ENCODE measurements at regions not wholly inside any gene's neighbourhood (a gene's known extent, or its start where the extent isn't known, plus 50 kb on each side); places are given as distances from the start of the nearest gene placed in this dataset.

DNA sequence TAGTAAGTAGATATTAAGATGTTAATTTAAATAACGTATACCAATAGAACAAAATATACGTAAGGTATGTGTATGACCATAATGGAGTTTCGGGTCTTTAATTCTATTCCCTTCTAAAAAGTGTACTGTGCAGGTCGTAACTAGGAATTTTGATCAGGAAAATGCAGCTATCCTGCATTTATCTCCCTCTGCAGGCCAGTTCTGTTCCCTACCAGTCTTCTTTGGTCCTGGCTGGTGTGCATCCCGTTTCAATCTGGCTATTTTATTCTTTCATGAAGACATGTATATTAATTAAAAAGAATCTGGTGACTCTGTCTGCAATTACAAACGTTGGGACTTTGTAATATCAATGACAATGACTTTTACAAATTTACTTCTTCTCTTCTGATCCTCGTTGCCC is 534.1 kb upstream of the AADAT start:
- H3K4me3 Mint-ChIP-seq, result no peak overlapping the region
- peaks cover 11% of the 10 kb centered on the region for H3K9me3 Mint-ChIP-seq
- H3K27me3 Mint-ChIP-seq, result no peaks in the 10 kb centered on the region
- H3K4me1 Mint-ChIP-seq (ENCODE audit: low read depth), result no peaks in the 10 kb centered on the region
- no peak for DNase-seq
- H3K27ac Mint-ChIP-seq, result no peak overlapping the region
- no peaks in the 10 kb centered on the region for H3K36me3 Mint-ChIP-seq (ENCODE audit: low read depth)

DNA sequence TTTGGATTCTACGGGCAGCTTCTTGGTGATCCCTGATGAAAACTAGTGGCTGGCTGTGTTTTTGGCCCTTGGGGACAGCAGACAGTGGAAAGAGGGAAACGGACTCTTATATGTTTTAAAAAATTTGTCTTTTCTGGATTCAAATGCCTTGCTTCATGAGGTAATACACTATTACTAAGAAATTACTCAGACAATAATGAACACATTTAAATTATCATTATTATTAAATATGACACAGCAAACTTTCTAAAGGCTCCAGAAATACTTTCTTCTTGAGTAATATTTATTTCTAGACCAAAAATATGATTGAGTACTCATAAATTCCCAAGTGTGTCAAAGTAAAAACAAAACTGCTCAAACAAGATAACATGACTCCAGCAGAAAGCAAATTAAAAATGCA is 520.7 kb upstream of the AADAT start:
- H3K27me3 Mint-ChIP-seq, result no peaks in the 10 kb centered on the region
- no peaks in the 10 kb centered on the region for H3K36me3 Mint-ChIP-seq (ENCODE audit: low read depth)
- no peaks in the 10 kb centered on the region for H3K4me1 Mint-ChIP-seq (ENCODE audit: low read depth)
- peaks cover 23% of the 10 kb centered on the region for H3K9me3 Mint-ChIP-seq
- no peak overlapping the region for H3K4me3 Mint-ChIP-seq
- DNase-seq, result no peak
- H3K27ac Mint-ChIP-seq, result no peak overlapping the region

DNA sequence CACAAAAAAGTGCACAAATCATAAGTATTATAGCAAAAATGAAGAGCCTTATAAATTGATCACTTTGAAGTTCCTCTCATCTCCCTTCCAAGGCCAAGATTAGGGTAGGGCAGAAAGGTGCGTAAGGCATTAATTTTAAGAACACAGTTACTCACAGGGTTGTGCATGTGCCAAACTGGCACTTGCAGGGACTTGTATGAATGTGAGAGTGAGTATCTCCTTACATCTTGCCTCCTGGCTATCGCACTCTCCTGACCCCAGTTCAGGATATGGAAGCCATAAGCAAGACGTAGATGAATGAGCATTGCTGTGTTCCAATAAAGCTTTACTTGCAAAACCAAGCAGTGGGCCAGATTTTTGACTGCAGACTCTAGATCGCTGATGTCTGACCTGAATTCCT is 510.1 kb upstream of the AADAT start:
- DNase-seq, result no peak
- no peak overlapping the region for H3K4me3 Mint-ChIP-seq
- no peak overlapping the region for H3K27ac Mint-ChIP-seq
- no peaks in the 10 kb centered on the region for H3K36me3 Mint-ChIP-seq (ENCODE audit: low read depth)
- no peaks in the 10 kb centered on the region for H3K27me3 Mint-ChIP-seq
- H3K9me3 Mint-ChIP-seq, result peaks cover 6% of the 10 kb centered on the region
- no peaks in the 10 kb centered on the region for H3K4me1 Mint-ChIP-seq (ENCODE audit: low read depth)

DNA sequence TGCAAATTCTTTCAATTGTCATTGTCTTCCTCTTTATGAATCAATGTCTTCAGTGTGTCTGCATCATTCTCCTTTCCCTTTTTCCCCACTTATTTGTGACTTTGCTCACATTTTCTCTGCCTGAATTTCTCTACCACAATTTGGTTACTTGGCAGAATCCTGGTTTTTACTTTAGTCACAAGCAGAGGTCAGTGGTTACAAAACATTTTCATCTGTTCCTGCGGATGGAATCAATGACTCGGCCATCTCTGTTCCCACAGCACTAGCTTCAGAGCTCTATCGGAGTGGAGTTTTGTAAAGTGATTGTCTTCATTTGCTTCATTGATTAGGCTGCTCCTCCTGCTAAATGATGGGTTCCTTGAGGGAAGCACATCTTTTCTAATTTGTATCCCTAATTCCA is 501.3 kb upstream of the AADAT start:
- DNase-seq, result no peak
- H3K27me3 Mint-ChIP-seq, result no peaks in the 10 kb centered on the region
- H3K9me3 Mint-ChIP-seq, result peaks cover 15% of the 10 kb centered on the region
- no peaks in the 10 kb centered on the region for H3K4me1 Mint-ChIP-seq (ENCODE audit: low read depth)
- no peak overlapping the region for H3K27ac Mint-ChIP-seq
- no peak overlapping the region for H3K4me3 Mint-ChIP-seq
- no peaks in the 10 kb centered on the region for H3K36me3 Mint-ChIP-seq (ENCODE audit: low read depth)

DNA sequence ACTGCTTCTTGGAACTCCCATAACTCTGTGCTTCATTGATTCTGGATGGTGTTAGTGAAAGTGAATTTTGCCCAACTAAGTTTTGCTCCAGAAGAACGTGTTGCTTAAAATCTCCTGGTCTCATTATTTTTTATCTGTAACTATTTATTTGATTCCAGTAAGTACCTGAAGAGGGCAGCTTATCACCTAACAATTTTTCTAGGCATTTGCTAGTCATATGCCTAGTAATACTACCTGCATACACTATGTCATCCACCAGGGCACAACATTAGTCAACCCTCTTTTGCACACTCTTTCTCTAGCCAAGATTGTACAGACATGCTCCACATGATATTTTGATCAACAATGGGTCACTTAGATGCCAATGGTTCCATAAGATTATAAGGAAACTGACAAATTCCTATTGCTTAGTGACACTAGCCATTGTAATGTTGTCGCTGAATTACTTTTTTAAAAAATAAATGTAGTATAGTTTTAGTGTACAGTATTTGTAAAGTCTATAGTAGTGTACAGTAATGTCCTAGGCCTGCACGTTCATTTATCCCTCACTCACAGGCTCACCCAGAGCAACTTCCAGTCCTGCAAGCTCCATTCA is 499.9 kb upstream of the AADAT start:
- Mint-ChIP-seq H3K9me3 (peaks cover 15% of the 10 kb centered on the region), H3K27ac (no peak overlapping the region), H3K36me3 (ENCODE audit: low read depth) (no peaks in the 10 kb centered on the region), H3K27me3 (no peaks in the 10 kb centered on the region), H3K4me3 (no peak overlapping the region), H3K4me1 (ENCODE audit: low read depth) (no peaks in the 10 kb centered on the region)
- DNase-seq, result no peak

DNA sequence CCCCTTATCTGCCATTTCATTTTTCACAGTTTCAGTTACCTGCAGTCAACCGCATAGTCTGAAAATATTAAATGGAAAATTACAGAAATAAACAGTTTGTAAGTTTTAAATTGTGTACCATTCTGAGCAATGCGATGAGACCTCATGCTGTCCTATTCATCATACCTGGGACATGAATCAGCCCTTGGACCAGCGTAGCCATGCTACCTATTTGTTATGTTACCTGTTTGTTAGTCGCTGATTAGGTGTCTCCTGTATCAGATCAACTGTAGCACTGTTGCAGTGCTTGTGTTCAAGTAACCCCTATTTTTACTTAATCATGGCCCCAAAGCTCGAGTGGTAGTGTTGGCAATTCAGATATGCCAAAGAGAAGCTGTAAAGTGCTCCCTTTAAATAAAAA is 492.2 kb upstream of the AADAT start:
- no peak overlapping the region for H3K4me3 Mint-ChIP-seq
- no peaks in the 10 kb centered on the region for H3K36me3 Mint-ChIP-seq (ENCODE audit: low read depth)
- no peaks in the 10 kb centered on the region for H3K4me1 Mint-ChIP-seq (ENCODE audit: low read depth)
- peaks cover 17% of the 10 kb centered on the region for H3K9me3 Mint-ChIP-seq
- H3K27me3 Mint-ChIP-seq, result no peaks in the 10 kb centered on the region
- H3K27ac Mint-ChIP-seq, result no peak overlapping the region
- no peak for DNase-seq

DNA sequence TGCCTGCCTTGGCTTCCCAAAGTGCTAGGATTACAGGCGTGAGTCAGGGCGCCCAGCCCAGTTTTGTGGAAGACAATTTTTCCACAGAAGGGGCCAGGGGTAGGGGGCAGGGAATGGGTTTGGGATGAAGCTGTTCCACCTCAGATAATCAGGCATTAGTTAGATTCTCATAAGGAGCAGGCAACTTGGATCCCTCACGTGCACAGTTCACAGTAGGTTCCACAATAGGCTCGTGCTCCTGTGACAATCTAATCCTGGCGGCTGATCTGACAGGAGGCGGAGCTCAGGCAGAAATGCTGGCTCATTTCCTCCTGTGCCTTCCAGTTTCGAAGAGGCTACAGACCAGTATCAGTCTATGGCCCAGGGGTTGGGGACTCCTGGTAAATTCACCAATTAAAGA is 491.6 kb upstream of the AADAT start:
- no peak for DNase-seq
- Mint-ChIP-seq H3K36me3 (ENCODE audit: low read depth) (no peaks in the 10 kb centered on the region), H3K4me3 (no peak overlapping the region), H3K27me3 (no peaks in the 10 kb centered on the region), H3K9me3 (peaks cover 19% of the 10 kb centered on the region), H3K27ac (no peak overlapping the region), H3K4me1 (ENCODE audit: low read depth) (no peaks in the 10 kb centered on the region)

DNA sequence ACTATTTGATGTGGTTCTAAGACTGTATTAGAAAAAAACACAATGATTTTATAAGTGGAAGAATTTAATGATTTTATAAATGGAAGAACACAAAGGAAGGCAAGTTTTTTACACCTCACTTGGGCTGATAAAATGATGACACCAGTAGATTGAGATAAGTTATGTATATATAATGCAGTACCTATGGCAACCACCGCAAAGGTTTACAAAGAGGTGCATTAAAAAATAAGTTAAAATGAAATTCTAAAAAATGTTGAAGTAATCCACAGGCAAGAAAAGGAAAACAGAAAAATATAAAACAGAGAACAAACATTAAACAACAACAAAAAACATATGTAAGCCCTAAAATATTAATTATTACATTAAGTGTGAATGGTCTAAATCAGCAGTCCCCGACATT is 490.9 kb upstream of the AADAT start:
- no peaks in the 10 kb centered on the region for H3K4me1 Mint-ChIP-seq (ENCODE audit: low read depth)
- H3K9me3 Mint-ChIP-seq, result peaks cover 19% of the 10 kb centered on the region
- no peak for DNase-seq
- no peaks in the 10 kb centered on the region for H3K27me3 Mint-ChIP-seq
- H3K36me3 Mint-ChIP-seq (ENCODE audit: low read depth), result no peaks in the 10 kb centered on the region
- no peak overlapping the region for H3K4me3 Mint-ChIP-seq
- no peak overlapping the region for H3K27ac Mint-ChIP-seq

DNA sequence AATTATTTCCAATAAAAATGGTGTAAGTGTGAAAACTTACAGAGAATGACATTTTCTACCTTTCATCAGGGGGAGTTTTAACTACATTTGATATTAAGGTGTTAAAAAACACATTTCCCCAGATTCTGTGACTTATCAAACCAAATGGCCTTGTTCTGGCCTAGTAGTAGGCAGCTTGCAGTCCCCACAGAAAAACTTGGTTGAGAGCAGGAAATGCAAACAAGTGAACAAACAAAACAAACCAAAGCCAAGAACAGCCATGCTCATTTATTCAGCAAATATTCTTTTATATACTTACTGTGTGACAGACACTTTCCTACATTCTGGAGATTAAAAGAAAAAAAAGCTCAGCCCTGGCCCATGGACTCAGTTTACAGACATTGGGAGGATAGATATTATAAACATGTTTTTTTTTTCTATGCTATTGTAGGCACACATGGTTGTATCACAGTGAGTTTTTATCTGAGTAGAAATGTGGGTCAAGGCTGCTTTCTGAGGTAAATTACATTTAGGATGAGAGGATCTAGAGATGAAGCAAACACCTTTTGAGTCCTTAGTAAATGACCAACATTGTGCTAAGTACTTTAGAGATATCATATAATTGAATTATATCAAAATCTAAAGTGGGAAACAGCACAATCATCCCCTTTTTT is 449.2 kb upstream of the AADAT start:
- no peaks in the 10 kb centered on the region for H3K36me3 Mint-ChIP-seq (ENCODE audit: low read depth)
- no peak for DNase-seq
- H3K27me3 Mint-ChIP-seq, result no peaks in the 10 kb centered on the region
- no peak overlapping the region for H3K27ac Mint-ChIP-seq
- H3K4me3 Mint-ChIP-seq, result no peak overlapping the region
- H3K9me3 Mint-ChIP-seq, result peaks cover 8% of the 10 kb centered on the region
- no peaks in the 10 kb centered on the region for H3K4me1 Mint-ChIP-seq (ENCODE audit: low read depth)

DNA sequence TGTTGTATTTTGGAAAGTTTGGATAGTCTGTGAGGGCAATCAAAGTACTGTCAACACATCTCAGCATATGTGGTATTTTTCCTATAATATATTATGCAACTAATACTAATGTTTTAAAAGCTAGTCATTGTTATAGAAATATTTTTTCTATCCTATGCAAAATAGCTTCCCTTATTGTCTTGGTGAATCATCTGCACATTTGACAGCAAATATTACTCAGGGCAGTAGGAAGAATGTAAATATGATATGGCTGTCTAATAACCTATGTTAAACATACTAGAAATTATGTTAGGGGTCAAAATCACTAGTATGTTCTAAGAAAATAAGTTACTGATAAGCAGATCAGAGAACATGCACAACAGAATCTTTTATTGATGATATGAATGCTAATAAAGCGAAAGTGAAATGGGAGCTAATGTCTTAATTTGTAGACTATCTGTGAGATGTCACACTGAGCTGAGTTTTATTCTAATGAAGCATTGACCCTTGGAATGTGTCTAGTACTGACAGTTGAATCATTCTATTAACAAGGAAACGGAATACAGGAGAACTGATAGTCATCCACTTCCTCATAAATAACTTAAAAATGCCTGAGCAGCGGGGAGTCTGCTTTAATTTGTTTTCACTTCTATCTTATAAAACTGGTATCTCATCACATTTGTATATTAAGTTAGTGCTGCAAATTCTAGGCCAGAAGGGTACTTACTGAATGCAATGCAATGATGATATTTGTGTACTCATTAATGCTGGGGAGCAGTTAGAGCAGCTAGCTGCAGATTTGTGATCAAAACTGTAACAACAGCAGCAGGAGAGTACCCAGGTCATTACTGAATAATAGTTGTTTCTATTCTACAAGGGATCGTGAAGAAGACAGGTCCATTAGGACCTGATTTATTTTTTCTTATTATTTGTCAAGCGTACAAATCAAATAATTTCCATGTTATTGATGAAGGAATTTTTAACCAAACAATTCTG is 440.3 kb upstream of the AADAT start:
- DNase-seq, result no peak
- Mint-ChIP-seq H3K9me3 (peaks cover 3% of the 10 kb centered on the region), H3K36me3 (ENCODE audit: low read depth) (no peaks in the 10 kb centered on the region), H3K27me3 (no peaks in the 10 kb centered on the region), H3K27ac (no peak overlapping the region), H3K4me3 (no peak overlapping the region), H3K4me1 (ENCODE audit: low read depth) (no peaks in the 10 kb centered on the region)

DNA sequence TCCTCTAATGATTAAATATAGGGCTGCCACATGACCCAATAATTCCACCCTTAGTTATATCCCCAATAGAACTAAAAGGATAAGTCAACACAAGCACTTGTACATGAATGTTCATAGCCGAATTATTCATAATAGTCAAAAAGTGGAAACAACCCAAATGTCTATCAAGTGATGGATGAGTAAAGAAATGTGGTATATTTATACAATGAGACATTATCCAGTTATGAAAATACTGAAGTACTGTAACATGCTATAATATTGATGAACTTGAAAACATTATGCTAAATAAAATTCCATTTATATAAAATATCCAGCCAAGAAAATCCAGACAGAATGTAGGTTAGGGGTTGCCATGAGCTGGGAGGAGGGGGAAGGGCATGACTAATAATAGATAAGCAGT is 436.7 kb upstream of the AADAT start:
- Mint-ChIP-seq H3K27me3 (no peaks in the 10 kb centered on the region), H3K36me3 (ENCODE audit: low read depth) (no peaks in the 10 kb centered on the region), H3K27ac (no peak overlapping the region), H3K9me3 (peaks cover 2% of the 10 kb centered on the region), H3K4me3 (no peak overlapping the region), H3K4me1 (ENCODE audit: low read depth) (no peaks in the 10 kb centered on the region)
- no peak for DNase-seq

DNA sequence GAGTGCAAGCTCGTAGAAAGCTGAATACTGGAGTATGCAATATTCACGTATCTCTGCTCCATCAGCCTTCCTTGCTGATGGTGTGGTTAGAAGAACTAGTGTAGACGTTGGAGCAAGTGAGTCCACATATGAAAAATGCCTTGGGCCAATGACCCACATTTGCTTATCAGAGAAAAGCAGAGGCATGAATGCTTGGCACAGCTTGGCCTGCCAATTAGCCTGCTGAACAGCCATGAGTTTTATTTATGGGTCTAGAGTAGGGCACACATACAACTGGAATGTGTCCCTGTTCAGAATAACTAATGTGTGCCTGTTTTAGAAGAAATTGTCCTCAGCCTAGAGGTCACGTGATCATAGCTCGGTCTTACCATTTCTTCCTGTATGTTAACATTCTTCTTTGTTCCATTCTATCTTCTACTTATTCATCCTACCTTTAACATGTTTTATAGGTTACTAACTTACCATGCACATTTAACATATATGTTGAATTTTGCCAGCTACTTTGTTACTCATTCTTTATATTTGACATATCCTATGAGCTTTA is 432.7 kb upstream of the AADAT start:
- no peaks in the 10 kb centered on the region for H3K4me1 Mint-ChIP-seq (ENCODE audit: low read depth)
- no peak overlapping the region for H3K4me3 Mint-ChIP-seq
- no peaks in the 10 kb centered on the region for H3K27me3 Mint-ChIP-seq
- no peaks in the 10 kb centered on the region for H3K36me3 Mint-ChIP-seq (ENCODE audit: low read depth)
- no peaks in the 10 kb centered on the region for H3K9me3 Mint-ChIP-seq
- DNase-seq, result no peak
- H3K27ac Mint-ChIP-seq, result no peak overlapping the region

DNA sequence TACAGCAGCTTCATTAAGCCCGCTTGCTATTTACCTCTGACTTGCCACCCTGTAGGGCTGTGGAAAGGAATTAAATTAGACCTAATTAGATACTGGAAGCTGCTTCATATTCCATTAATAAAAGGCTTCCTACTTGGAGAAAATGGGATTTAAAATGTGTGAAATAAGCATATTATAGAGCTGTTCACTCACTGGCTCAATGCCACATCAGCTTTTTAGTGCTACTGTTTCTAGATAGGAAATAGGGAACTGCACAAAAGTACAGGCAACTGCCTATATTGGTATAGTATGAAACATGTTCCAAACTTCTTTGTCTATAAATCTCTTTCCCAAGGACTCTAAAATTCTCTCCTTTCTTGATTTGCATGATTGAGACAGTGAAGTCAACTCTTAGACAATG is 407.9 kb upstream of the AADAT start:
- Mint-ChIP-seq H3K27ac (no peak overlapping the region), H3K36me3 (ENCODE audit: low read depth) (no peaks in the 10 kb centered on the region), H3K9me3 (peaks cover 2% of the 10 kb centered on the region), H3K27me3 (no peaks in the 10 kb centered on the region), H3K4me1 (ENCODE audit: low read depth) (no peaks in the 10 kb centered on the region), H3K4me3 (no peak overlapping the region)
- DNase-seq, result no peak

DNA sequence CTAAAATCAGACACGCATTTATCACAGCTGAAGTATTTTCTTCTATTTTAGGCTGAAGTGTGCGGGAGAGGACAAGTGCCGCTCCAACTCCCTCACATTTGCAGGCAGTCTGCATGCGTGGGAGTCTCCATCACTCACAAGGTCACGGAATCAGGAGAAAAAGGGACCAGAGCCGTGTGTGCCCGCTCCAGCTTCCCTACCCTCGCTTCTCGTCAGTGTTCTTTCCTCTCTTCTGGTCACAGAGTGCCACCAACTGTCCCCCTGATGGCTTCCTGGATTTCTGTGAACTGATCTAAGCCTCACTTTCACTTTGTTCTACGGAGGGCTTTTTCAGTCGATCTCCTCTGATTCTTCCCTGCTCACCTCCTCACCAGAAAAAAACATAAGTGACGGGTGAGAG is 407.4 kb upstream of the AADAT start:
- Mint-ChIP-seq H3K4me3 (peak overlapping the region; percentile 40), H3K36me3 (ENCODE audit: low read depth) (no peaks in the 10 kb centered on the region), H3K4me1 (ENCODE audit: low read depth) (no peaks in the 10 kb centered on the region), H3K27me3 (no peaks in the 10 kb centered on the region), H3K9me3 (peaks cover 2% of the 10 kb centered on the region), H3K27ac (no peak overlapping the region)
- DNase-seq, result no peak

DNA sequence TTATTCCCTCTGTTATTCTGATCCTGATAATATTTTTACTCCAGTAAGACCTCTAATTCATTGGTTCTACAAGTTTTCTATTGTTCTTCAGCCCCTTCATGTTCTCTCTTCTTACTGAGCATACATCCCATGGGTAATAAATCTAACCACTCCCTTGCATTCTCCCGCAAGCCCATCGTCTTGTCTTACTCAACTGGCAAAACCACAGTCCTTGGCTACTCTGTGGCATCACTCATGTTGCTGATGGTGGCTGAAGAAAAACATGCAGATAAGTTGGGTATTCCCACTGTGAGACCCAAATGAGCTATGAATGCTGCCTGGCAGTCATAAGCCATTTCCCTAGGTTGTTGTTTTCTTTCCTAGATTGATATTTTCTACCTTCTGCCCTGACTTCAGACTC is 402.2 kb upstream of the AADAT start:
- no peaks in the 10 kb centered on the region for H3K36me3 Mint-ChIP-seq (ENCODE audit: low read depth)
- H3K9me3 Mint-ChIP-seq, result peaks cover 3% of the 10 kb centered on the region
- H3K4me1 Mint-ChIP-seq (ENCODE audit: low read depth), result no peaks in the 10 kb centered on the region
- no peak for DNase-seq
- no peak overlapping the region for H3K27ac Mint-ChIP-seq
- no peaks in the 10 kb centered on the region for H3K27me3 Mint-ChIP-seq
- no peak overlapping the region for H3K4me3 Mint-ChIP-seq
